Suprapubic skin (tissue), 4 donors: ENCODE measurements at regions not wholly inside any gene's neighbourhood (a gene's known extent, or its start where the extent isn't known, plus 50 kb on each side); places are given as distances from the start of the nearest gene placed in this dataset.
A peak's percentile ranks its signal among the peaks of the same experiment; 100 is the strongest.
"Not testable (repeated sequence)": the region's sequence is repeated elsewhere in the genome, so short reads cannot be mapped to it uniquely, and the experiment has no call there.

Experiments used
- DNase-seq, 2 donors: peaks; one replicate each; pipeline ENCODE4 v3.0.0-alpha.2; 2019; ENCODE audit warnings: low spot score in 2 of 2
- H3K27ac ChIP-seq: fragments of 200-600 bp; sonication (generic); one replicate; pipeline ENCODE4 v1.5.1; 2019
- H3K27me3 ChIP-seq: fragments of 200-600 bp; sonication (generic); one replicate; pipeline ENCODE4 v1.5.1; 2019
- H3K36me3 ChIP-seq: fragments of 200-600 bp; sonication (generic); one replicate; pipeline ENCODE4 v1.5.1; 2019
- H3K4me1 ChIP-seq: fragments of 200-600 bp; sonication (generic); one replicate; pipeline ENCODE4 v1.5.1; 2019
- H3K4me3 ChIP-seq: fragments of 200-600 bp; sonication (generic); one replicate; pipeline ENCODE4 v1.5.1; 2019; ENCODE audit warnings: mild to moderate bottlenecking
- H3K9me3 ChIP-seq: fragments of 200-600 bp; sonication (generic); one replicate; pipeline ENCODE4 v1.5.1; 2019
- WGBS: methylation state at CpG from one replicate; pipeline ENCODE4 v1.1.5; 2018; 5-methylcytosine and 5-hydroxymethylcytosine counted together

DNA sequence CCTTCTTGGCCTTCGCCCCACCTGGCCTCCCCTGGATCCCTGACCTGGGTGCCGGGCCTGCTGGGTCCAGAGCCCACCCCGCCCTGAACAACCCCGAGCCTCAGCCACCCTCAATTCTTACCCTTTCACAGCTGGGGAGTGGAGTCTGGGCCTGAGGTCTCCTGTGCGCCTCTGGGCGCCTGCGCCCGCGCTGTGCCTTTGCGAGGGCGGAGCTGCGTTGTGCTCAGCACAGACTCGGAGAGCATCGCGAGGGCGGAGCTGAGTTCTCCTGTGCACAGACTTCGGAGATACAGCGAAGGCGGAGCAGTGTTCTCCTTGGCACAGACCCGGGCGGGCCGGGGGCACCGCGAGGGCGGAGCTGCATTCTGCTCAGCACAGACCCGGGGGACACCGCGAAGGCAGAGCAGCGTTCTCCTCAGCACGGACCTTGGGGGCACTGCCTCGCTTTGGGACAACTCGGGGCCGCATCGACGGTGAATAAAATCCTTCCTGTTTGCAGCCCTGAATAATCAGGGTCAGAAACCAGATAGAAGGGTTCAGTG lies 547.2 kb downstream of the FAM72C start:
- 7% methylated on average over 12 of the region's 35 CpGs for WGBS
- H3K4me1 ChIP-seq, H3K27me3 ChIP-seq, H3K27ac ChIP-seq, H3K9me3 ChIP-seq, H3K36me3 ChIP-seq: not testable (repeated sequence)
- peak in 1 of 2 donors; percentile 55 for DNase-seq
- peak overlapping the region; percentile 14 for H3K4me3 ChIP-seq

- H3K9me3 ChIP-seq, H3K27ac ChIP-seq, H3K36me3 ChIP-seq, H3K4me1 ChIP-seq, H3K27me3 ChIP-seq: not testable (repeated sequence)
- DNase-seq, result peak in 1 of 2 donors; percentile 20
- H3K4me3 ChIP-seq, result peak overlapping the region; percentile 22
- no CpG with 5 or more reads among the region's 12 CpGs for WGBS
Observed at GRCh38 chr1:143423832-143424231, 548.0 kb downstream of the FAM72C start.

DNA sequence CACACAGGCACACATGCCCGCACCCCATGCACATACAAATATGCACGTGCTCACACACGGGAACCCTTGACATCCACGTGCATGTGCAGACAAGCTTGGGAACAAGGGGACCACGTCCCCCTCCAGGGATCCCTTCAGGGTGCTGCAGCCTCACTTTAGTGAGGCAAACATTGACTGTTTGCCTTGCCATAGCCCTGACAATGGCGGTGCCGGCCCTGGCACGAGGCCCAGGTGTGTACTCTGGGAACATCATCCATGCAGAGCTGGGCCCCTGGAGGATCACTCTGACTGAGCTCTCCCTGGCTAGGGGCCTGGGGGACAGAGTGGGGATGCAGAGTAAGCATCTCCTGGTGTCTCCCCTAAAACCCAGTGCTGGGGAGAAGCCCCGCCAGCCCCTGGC lies 550.5 kb downstream of the FAM72C start:
- H3K4me3 ChIP-seq, H3K27ac ChIP-seq, H3K4me1 ChIP-seq, H3K9me3 ChIP-seq, DNase-seq, H3K27me3 ChIP-seq, H3K36me3 ChIP-seq: not testable (repeated sequence)
- no CpG with 5 or more reads among the region's 9 CpGs for WGBS
